ENCODE measurements at regions not wholly inside any gene's neighbourhood (a gene's known extent, or its start where the extent isn't known, plus 50 kb on each side); places are given as distances from the start of the nearest gene placed in this dataset.

GRCh38 chr17:14471052-14471451, 170.2 kb downstream of the HS3ST3B1 start (continued):
- no peak for TF ChIP-seq ZNF383 (CRISPR knock-in tag; IDR thresholded peaks at IDR 0.05; ENCODE audit: borderline replicate concordance)
- TF ChIP-seq ESRRA (CRISPR knock-in tag; IDR thresholded peaks at IDR 0.05; ENCODE audit: low read depth), result no peak
- TF ChIP-seq ARNTL (CRISPR knock-in tag; IDR thresholded peaks at IDR 0.05), result no peak
- peak; percentile 47; the same call in 1 of the 2 replicates for TF ChIP-seq RXRB (CRISPR knock-in tag; IDR thresholded peaks at IDR 0.05; ENCODE audit: borderline replicate concordance)
- no peak for TF ChIP-seq NR2C2 (CRISPR knock-in tag; IDR thresholded peaks at IDR 0.05; ENCODE audit: borderline replicate concordance)
- TF ChIP-seq TRIM24 (CRISPR knock-in tag; IDR thresholded peaks at IDR 0.05), result no peak
- TF ChIP-seq ZNF468 (CRISPR knock-in tag; IDR thresholded peaks at IDR 0.05), result no peak
- no peak for TF ChIP-seq PRDM4 (CRISPR knock-in tag; IDR thresholded peaks at IDR 0.05; ENCODE audit: borderline replicate concordance)
- no peak for TF ChIP-seq ZNF639 (CRISPR knock-in tag; conservative IDR thresholded peaks at IDR 0.05)
- TF ChIP-seq IRF9 (CRISPR knock-in tag; IDR thresholded peaks at IDR 0.05; ENCODE audit: borderline replicate concordance), result no peak
- TF ChIP-seq KIAA2018 (CRISPR knock-in tag; IDR thresholded peaks at IDR 0.05; ENCODE audit: borderline replicate concordance), result no peak
- TF ChIP-seq THAP7 (CRISPR knock-in tag; IDR thresholded peaks at IDR 0.05), result no peak
- TF ChIP-seq ATF3 (CRISPR knock-in tag; IDR thresholded peaks at IDR 0.05), result no peak

Data from HepG2 (cell line).